Body of pancreas (tissue), 4 donors: ENCODE measurements at regions not wholly inside any gene's neighbourhood (a gene's known extent, or its start where the extent isn't known, plus 50 kb on each side); places are given as distances from the start of the nearest gene placed in this dataset.

ENCODE experiments used
- ATAC-seq: fragments of 150-250 bp; one replicate; pipeline ENCODE4 v1.9.1; 2016
- DNase-seq, 4 donors: peaks; one replicate each; pipeline ENCODE4 v3.0.0-alpha.2; 2019
- H3K27ac ChIP-seq, 4 donors: fragments of 200-600 bp; sonication (generic); 1 replicate in 3 of 4; 2 replicates in 1 of 4; pipeline versions ENCODE4 v1.5.1 to v1.6.1; 2016 to 2019; ENCODE audit warnings: mild to moderate bottlenecking in 1 of 4, mixed read lengths in 1 of 4, moderate library complexity in 1 of 4
- H3K27me3 ChIP-seq, 2 donors: fragments of 200-600 bp; sonication (generic); one replicate each; pipeline ENCODE4 v1.6.0; 2016; ENCODE audit warnings: mild to moderate bottlenecking in 1 of 2
- H3K36me3 ChIP-seq, 2 donors: fragments of 200-600 bp; sonication (generic); replicated peaks in 1 of 2; 2 replicates each; pipeline ENCODE4 v1.5.1; 2016; ENCODE audit warnings: low read depth in 2 of 2; ENCODE audit not compliant: insufficient read depth in 1 of 2
- H3K4me1 ChIP-seq: fragments of 200-600 bp; sonication (generic); one replicate; pipeline ENCODE4 v1.6.0; 2016
- H3K4me3 ChIP-seq, 2 donors: fragments of 200-600 bp; sonication (generic); 1 replicate in 1 of 2; 2 replicates in 1 of 2; pipeline ENCODE4 v1.5.1; 2016 to 2019
- H3K9me3 ChIP-seq, 3 donors: fragments of 200-600 bp; sonication (generic); 1 replicate in 2 of 3; 2 replicates in 1 of 3; pipeline ENCODE4 v1.5.1; 2016
- POLR2A ChIP-seq, 3 donors: fragments of 450-650 bp; IDR thresholded peaks; one replicate each; pipeline ENCODE4 v1.6.1; 2016; ENCODE audit warnings: antibody characterized with exemption in 3 of 3, mild to moderate bottlenecking in 2 of 3
- WGBS, 2 donors: methylation state at CpG; one replicate each; pipeline ENCODE4 v1.1.5; 2017; 5-methylcytosine and 5-hydroxymethylcytosine counted together
- intact Hi-C: fragments of 100-400 bp; cut with DNase I; formaldehyde crosslinking; loops from one replicate; pipeline ENCODE4 v1.15.1; 2023
- TF ChIP-seq, protein P1 (sequence below), 7 experiments: fragments of 450-650 bp in 4 of 7; fragments of 200-600 bp in 3 of 7; sonication (generic) in 3 of 7; IDR thresholded peaks; one replicate each; pipeline ENCODE4 v1.5.1; 2016 to 2019; ENCODE audit warnings: antibody characterized with exemption in 7 of 7

DNA sequence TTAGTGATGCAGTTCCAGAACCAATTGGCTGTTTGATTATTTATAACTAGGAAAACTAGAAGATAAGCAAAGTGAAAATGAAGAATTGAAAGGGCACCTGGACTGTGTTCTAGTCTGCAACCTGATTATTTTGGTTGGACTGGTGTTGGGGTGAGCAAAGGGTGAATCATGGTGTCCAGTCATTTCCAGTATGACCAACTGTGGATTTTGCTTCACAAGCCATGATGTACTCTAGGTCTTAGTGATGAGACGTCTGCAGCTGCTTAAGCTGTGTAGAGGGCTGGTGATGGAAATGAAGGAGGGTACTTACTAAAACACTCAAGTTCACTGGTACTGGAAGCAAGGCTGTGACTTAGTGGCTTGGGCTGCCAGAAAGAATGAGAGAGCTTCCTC lies 193.2 kb upstream of the FRMD6 start:
- no peaks in the 10 kb centered on the region for H3K9me3 ChIP-seq
- 63 to 65% methylated on average over 1 of the region's 1 CpG for WGBS, 2 donors
- DNase-seq (no peak), ATAC-seq (no peak)
- H3K27me3 ChIP-seq: no peaks in the 10 kb centered on the region
- intact Hi-C loops: no loop called here
- TF ChIP-seq, protein P1, sequence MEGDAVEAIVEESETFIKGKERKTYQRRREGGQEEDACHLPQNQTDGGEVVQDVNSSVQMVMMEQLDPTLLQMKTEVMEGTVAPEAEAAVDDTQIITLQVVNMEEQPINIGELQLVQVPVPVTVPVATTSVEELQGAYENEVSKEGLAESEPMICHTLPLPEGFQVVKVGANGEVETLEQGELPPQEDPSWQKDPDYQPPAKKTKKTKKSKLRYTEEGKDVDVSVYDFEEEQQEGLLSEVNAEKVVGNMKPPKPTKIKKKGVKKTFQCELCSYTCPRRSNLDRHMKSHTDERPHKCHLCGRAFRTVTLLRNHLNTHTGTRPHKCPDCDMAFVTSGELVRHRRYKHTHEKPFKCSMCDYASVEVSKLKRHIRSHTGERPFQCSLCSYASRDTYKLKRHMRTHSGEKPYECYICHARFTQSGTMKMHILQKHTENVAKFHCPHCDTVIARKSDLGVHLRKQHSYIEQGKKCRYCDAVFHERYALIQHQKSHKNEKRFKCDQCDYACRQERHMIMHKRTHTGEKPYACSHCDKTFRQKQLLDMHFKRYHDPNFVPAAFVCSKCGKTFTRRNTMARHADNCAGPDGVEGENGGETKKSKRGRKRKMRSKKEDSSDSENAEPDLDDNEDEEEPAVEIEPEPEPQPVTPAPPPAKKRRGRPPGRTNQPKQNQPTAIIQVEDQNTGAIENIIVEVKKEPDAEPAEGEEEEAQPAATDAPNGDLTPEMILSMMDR (IDR thresholded peaks at IDR 0.05): no peak
- TF ChIP-seq POLR2A (IDR thresholded peaks at IDR 0.05): no peak
- no peak overlapping the region for H3K4me3 ChIP-seq
- H3K36me3 ChIP-seq: no peaks in the 10 kb centered on the region
- no peak overlapping the region for H3K27ac ChIP-seq
- H3K4me1 ChIP-seq: no peaks in the 10 kb centered on the region

DNA sequence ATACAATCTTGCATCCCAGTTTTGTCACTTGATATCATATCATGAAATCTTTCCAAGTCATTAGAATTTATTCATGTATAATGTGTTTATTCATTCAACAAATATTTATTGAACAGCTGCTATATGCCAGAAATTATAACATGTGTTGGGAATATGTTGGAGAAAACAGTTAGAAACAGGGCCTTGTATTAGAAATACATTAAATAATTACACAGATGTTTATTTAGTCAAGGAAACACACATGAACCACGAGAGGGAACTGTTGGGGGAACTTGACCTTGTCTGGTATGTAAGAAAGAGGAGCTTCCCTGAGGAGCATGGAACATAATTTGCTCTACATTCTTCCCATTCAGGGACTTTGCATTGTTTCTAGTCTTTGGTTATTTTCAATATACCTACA lies 191.7 kb upstream of the FRMD6 start:
- intact Hi-C loops: no loop called here
- Histone ChIP-seq H3K9me3 (no peaks in the 10 kb centered on the region), H3K4me3 (no peak overlapping the region), H3K27ac (no peak overlapping the region), H3K27me3 (no peaks in the 10 kb centered on the region), H3K4me1 (no peaks in the 10 kb centered on the region), H3K36me3 (no peaks in the 10 kb centered on the region)
- TF ChIP-seq POLR2A (IDR thresholded peaks at IDR 0.05): no peak
- TF ChIP-seq, protein P1 (IDR thresholded peaks at IDR 0.05): no peak
- 13% methylated on average over 1 of the region's 1 CpG for WGBS, 2 donors
- no peak for ATAC-seq
- DNase-seq: no peak

DNA sequence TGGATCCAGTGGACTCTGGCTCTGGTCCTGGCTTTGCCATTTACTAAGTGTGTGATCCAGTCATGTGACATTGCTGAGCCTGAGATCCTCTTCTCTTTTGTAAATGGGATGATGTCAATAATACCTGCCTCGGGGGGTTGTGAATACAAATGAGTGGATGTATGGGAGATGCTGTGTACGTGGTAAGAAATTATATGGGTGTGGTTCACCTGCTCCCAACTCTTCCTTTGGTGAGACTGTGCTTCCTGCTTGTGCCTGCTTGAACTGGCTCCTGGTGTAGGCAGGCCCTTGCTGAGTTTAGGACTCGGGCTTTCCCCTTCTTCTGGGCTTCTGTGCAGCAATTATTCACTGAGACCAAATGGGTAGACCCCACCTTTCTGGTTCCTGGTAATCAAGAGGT lies 189.5 kb upstream of the FRMD6 start:
- Histone ChIP-seq H3K36me3 (no peaks in the 10 kb centered on the region), H3K27me3 (no peaks in the 10 kb centered on the region), H3K4me1 (no peaks in the 10 kb centered on the region), H3K9me3 (no peaks in the 10 kb centered on the region), H3K4me3 (no peak overlapping the region), H3K27ac (no peak overlapping the region)
- no peak for ATAC-seq
- no peak for DNase-seq
- intact Hi-C loops: no loop called here
- 76 to 79% methylated on average over 3 of the region's 3 CpGs for WGBS, 2 donors
- TF ChIP-seq POLR2A (IDR thresholded peaks at IDR 0.05): no peak
- TF ChIP-seq, protein P1 (IDR thresholded peaks at IDR 0.05): no peak

DNA sequence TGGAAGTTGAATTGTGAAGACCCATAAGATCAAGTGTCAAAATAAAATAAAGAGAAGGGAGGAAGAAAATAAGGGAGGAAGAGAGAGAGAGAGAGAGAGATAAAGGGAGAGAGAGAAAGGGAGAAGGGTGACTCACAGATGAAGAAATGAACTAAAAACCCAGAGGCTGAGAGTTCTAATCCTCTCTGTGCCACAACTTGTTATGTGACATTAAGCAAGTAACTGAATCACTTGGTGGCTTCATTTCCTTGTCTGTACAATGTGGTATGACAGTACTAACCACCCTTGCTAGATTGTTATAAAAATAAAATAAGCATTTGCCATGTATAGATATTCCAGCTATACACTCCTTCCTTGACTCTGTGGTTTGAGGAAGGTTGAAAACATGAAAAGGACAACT lies 189.0 kb upstream of the FRMD6 start:
- H3K4me1 ChIP-seq: no peaks in the 10 kb centered on the region
- H3K9me3 ChIP-seq: no peaks in the 10 kb centered on the region
- no peak for TF ChIP-seq POLR2A (IDR thresholded peaks at IDR 0.05)
- TF ChIP-seq, protein P1 (IDR thresholded peaks at IDR 0.05): no peak
- no peaks in the 10 kb centered on the region for H3K36me3 ChIP-seq
- DNase-seq: no peak
- intact Hi-C loops: no loop called here
- no peaks in the 10 kb centered on the region for H3K27me3 ChIP-seq
- no peak overlapping the region for H3K27ac ChIP-seq
- H3K4me3 ChIP-seq: no peak overlapping the region
- no peak for ATAC-seq

DNA sequence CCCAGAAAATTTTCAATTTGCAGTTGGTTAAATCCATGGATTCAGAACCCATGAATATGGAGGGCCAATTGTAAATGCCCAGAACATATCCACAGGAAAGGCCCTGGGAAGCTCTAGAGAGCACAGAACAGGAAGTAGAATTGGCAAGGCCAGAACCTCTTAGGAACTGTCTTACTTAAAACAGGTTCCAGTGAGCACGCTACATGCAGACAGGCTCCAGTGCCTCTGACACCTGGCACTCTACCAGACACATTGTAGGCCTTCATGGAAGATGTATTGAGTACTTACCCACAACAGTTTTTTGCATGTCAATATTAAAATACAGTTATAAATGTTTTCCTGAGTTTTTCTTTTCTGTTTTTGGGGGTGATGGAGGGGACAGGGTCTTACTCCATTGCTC lies 188.2 kb upstream of the FRMD6 start:
- no peaks in the 10 kb centered on the region for H3K27me3 ChIP-seq
- WGBS, 2 donors: 79 to 100% methylated on average over 1 of the region's 1 CpG
- no peaks in the 10 kb centered on the region for H3K9me3 ChIP-seq
- DNase-seq: no peak
- H3K4me1 ChIP-seq: no peaks in the 10 kb centered on the region
- intact Hi-C loops: no loop called here
- no peak for ATAC-seq
- no peak for TF ChIP-seq POLR2A (IDR thresholded peaks at IDR 0.05)
- TF ChIP-seq, protein P1 (IDR thresholded peaks at IDR 0.05): no peak
- no peak overlapping the region for H3K27ac ChIP-seq
- no peaks in the 10 kb centered on the region for H3K36me3 ChIP-seq
- no peak overlapping the region for H3K4me3 ChIP-seq
